GM21360 (cell line): ENCODE measurements at regions not wholly inside any gene's neighbourhood (a gene's known extent, or its start where the extent isn't known, plus 50 kb on each side); places are given as distances from the start of the nearest gene placed in this dataset.

Source experiments
- ATAC-seq: cut with Tn5 transposase; IDR thresholded peaks from one replicate; pipeline ENCODE4 v1.9.1; 2021; ENCODE audit warnings: mild to moderate bottlenecking, moderate library complexity; ENCODE audit not compliant: unreplicated experiment

DNA sequence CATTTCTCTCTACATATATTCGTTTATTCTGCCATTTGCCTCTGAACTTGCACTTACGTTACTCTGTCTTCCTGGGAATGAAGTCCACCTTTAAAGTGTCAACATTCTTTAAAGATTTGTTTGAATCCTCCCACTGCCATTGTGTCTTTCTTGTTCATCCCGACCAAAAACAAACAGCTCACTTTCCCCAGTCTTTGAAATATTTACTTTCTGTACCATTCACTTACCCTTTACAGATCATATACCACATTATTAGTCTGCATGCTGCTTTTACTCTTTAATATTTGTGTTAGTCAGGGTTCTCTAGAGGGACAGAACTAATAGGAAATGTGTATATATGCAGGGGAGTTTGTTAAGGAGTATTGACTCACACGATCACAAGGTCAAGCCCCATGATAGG lies 176.6 kb upstream of the STARD13 start:
- no peak for ATAC-seq

DNA sequence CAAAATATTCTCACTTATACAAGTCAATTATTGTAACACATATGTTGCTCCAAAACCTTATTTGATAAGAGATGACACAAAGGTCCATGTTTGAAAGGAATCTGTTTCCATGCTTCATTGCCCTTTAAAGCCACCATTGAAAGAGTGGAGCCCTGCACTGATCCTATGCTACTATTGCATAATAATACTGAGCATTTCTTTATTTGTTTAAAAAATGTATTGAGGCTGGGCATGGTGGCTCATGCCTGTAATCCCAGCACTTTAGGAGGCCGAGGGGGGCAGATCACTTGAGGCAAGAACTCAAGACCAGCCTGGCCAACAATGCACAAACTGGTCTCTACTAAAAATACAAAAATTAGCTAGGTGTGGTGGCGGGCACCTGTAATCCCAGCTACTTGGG lies 178.8 kb upstream of the STARD13 start:
- no peak for ATAC-seq

DNA sequence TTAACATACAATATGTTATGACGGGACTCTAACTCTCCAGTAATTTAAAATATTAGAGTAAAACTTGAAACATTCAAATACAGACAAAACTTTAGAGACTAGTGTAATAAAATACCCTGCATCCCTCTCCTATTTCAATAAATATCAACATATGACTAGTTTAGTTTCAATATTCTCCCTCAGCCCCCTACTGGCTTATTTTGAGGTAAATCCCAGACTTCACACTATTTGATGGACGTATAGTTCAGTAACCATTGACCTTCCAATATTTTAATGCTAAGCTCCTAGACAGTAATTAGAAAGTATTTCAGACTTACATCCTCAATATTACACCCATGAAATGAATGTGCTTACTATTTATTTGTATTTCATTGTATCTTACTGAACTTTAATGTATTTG lies 180.7 kb upstream of the STARD13 start:
- no peak for ATAC-seq

DNA sequence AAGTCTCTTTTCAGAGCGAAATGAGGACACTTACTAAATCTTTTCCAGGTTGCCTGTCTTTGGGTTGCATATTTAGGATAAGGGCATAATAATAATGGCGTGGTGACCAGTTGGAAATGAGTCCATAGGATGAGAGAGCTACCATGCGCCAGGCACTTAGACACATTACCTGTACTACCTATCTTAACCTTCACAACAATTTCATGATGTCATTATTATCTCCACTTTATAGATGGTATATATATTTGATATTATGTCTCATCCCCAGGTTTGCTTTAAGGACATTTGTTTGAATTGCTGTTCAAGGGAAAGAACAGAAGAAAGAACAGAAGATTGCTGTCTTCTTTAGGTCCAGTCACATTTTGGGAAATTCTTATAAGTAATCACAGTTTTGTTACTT lies 182.0 kb upstream of the STARD13 start:
- no peak for ATAC-seq

DNA sequence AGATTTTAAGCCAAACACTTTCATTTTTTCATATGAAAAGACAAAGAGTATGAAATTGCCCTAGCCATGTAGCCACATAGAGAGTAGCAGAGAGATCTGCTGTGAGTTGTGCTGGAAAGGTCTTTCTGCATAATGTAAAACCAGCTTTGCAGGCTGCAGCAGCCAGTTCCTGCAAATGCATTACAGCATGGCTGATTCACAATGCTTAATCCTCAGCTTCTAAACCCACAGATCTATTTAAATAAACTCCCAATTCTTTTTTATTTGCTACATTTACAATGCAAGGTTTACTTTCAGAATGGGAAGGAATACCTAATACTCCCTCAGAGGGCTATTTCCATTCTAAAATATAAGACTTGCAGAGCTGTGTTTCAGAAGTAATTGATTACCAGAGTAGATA lies 185.6 kb upstream of the STARD13 start:
- no peak for ATAC-seq

DNA sequence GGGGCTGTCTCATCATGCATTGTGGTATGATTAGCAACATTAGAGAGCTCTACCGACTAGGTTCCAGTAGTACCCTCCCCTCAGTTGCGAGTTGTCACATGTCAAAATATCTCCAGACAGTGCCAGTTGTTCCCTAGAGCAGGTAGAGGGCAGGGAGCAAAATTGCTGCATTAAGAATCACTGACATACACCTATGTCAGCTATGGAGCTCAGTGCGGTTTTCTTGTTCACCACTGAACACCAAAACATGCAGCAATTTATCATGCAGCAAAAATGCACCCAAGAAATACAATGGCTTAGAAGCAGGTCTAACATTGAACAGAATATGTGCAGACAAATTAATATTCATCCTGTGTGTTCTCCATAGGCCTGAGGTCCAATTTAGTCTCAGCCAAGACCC lies 186.9 kb upstream of the STARD13 start:
- no peak for ATAC-seq

DNA sequence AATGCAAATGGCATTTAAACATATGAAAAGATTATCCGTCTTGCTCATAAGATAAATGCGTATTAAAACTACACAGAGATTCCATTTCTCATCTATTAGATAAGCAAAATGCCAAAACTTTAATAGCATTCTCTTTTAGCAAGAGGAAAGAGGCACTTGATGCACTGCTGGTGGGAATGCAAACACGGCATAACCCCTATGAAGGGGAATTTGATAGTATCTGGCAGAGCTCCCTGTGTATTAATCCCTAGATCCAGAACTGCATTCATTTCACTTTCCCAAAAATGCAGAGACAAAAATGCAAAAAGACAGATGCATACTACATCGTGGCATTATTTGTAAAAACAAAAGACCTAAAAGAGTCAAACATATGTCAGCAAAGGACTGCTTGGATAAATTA lies 193.6 kb upstream of the STARD13 start:
- ATAC-seq, result no peak

DNA sequence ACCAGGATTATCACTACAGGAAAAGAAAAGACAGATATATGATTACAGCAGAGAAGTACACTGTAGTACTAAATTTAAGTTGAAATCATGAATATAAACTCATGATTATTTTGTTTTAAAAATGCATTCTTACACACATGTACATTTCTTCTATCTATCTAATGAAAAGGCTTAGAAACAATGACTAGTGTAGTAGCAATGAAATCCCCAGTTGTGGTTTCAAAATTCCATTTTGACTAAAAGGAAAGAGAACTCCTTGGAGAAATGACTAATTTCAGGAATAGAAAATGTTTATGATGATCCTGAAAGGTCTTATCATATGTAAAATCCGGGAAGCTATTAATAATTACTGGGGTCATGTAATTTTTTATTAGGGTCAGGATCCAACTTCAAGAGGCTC lies 195.0 kb upstream of the STARD13 start:
- no peak for ATAC-seq

DNA sequence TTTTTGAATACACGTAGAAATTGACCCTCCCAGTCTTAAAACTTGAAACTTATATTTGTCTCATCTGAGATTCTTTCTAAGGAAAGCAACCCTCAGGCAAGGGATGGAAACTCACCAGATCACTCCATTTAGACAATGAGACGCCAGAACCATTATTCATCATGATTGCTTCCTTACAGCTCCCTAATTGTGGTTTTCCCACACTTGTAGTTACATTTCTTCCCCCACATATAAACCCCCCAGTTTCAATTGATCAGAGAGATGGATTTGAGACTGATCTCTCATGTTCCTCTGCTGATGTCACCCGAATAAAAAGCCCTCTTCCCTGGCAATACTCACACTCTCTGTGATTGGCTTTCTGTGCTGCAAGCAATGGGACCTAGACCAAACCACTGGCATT lies 197.9 kb upstream of the STARD13 start:
- ATAC-seq, result no peak

DNA sequence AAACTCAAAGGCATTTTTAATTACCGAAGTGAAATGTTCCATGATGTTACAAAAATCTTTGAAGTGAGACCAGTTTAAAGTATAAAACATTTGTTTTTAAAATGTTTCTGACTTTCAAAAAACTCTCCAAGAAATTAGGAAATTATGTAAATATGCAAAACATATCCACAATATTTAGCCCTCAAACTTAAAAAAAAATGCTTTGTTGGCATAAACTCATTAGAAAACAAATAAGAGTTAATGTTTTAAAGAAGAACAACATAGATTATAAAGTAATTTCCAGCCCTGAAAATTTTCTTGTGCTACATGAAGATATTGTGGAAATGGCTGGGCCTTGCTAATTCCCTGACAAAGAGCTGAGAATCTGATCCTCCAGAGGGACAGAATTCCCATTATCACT lies 199.7 kb upstream of the STARD13 start:
- no peak for ATAC-seq

DNA sequence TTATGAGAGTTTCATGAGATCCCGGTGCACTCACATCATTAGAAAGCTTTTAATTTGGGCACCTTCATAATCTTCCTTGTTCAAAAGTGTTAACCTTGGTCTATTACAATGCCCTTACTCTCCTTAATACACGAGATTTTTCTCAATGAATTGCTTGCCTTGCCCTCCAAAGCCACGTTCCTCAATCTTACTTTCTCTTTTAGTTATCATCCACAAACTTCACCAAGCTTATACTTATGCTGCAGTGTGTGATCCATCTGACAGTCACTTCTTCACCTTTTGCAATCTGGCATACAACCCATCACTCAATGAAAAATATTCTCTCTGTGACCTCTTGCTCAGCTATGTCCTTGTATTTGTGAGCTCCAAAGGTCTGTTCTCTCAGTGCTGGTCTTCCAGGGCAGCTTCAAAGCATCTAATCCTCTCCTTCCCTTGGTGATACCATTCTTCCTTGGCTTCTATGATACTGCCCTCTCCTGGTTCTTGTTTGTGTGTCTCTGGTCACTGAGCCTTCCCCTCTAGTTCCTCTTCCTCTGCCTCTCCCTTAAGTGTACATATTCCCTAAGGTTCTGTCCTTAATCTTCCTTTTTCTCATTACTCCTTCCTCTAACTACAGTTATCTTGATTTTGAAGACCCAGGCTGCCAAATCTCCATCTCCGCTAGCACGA lies 202.2 kb upstream of the STARD13 start:
- ATAC-seq, result peak; percentile 63

DNA sequence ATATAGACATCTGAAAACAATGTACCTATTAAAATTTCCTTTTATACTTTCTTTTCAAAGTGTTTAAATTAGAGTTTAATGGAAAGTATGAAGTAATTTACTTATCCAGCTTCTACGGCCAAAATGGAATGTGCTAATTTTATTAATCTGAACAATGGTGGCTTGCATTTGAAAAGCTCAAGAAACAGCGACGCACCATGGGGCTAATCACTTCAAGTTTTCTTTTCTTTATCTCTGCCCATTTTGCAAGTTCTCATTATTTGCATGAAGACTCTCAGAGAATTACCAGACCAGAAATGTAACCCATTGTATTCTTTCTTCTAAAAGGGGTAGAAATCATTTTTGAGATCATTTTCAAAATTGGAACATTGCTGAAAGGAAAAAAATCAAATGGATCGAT lies 204.0 kb upstream of the STARD13 start:
- ATAC-seq, result no peak

DNA sequence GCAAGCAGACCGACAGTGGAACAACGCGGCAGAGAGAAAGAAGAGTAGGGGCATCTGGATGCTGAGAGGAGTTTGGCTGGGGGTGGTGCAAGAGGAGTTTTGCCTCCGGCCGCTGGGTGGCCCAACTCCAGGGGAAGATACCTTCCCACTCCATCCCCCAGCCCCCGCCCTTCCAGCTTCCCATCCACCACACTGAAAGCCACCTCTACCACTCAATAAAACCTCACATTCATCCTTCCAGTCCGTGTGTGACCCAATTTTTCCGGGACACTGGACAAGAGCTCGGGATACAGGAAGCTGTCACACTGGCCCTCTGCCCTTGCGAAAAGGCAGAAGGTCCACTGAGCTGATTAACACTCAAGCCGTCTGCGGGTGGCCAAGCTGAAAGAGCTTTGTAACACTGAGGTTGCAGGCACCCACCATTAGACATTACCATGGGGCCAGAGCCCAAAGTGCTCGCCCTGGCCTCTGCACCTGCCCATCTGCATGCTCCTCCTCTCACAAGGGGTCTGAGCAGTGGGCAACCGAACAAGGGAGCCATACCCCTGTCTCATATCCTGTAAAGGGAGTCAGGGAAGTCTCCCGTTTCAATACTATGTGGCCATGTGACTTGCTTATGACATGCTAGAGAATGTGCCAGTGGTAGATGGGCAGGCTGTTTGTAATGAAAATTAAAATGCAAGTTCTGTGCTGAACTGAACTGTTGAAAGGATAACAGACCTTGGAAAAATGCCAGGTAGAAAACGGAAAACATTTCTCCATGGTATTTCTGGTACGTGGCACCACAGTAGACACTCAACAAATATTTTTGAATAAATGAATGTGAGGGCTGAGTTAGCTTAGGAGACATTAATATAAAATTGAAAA lies 205.1 kb upstream of the STARD13 start:
- no peak for ATAC-seq

DNA sequence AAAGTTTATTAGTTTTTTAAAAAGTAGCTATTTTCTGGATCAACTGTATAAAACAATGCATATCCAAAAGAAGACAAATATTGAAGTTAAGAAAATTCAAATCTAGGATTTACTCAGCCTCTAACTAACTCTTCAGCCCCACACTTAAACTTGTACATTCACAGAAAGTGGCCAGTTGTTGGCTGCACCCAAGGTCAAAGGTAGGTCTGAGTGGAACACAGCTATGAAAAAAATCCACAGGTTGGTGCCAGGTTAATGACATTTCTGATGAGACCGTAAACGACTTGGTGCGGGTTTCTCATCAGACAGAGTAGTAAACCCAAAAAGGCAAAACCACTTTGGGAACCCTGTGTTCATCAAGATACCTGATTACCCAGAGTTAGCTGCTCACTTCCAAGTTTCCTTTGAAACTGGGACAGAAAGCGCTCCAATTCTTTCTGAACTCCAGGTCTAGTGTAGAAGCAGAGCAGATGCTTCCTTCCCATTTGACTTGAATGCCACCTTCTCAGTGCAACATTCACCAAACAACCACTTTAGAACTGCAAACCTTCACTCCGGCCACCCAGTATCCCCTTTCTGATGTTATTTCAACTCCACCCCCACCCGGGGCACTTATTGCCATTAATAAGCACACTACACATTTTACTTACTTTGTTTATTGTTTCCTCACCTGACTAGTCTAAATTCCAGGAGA lies 208.3 kb upstream of the STARD13 start:
- no peak for ATAC-seq

DNA sequence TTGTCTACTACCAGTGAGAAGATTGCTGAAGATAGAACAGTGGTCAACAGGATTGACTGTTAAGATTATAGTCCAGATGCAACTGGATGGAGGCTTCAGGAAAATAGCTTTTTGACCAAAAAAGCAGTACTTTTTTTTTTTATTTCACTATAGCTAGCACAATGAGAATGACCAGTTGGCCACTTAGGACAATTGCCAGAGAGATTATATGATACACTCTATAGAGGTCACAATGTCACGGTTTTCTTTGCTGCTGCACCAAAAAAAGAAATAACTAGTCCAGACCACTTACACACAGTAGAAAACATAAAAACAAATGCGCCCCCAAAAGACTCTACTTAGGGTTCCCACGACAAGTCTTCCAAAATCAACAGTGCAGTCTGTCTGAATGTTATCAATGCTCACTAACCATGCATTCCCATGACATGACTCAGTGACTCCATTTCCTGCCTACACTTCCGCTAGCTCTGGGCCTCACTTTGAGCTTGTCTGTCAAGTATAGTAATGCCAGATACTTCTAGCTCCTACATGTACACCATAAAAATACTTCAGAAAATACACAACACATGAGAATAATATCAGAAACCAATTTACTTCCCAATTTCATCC lies 209.1 kb upstream of the STARD13 start:
- ATAC-seq, result no peak

DNA sequence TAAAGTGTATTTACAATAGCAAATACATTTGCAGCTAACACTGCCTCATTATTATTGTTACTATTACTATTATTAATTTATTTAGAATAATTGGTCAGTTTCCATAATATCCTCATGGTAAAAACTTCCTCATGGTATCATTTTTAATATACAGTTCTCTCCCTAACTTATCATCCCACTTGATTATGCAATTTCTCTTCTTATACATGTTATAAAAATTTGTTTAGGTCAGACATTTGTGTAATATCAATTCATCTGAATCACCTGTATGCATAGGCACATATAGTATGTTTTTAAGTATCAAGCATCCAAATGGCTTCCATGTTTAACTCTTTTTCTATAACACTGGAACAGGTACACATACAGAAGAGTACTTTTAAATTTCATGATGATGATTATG lies 210.8 kb upstream of the STARD13 start:
- no peak for ATAC-seq

DNA sequence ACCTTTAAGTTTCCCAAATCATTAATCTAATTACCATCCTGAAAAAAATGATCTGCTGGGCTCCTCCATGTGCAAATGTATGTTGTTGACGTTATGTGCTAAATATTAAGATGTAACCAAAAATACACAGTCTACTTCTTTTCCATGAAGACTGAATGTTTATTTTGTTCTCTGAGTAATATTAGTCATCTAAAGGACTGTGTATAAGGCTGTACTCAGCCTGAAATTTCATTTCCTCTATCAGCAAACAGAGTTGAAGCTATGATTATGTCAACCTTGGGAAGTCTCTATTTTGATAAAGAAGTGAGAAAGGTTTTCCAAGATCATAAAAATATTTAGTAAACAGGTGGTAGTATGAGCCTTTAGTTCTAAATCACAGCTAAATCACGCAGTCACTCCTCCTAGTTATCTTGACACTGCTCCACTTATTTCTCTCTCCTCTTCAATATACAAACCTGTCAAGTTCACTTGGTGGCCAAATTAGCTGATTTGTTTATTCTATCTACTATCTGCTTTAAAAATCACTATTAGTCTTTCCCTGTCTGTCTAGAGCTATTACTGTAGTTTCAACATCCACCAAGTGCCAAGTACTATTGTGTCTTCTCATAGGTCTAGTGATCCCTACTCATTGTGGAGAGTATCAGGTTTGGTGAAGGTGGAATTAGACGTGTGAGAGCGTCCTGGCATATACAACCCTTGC lies 211.7 kb upstream of the STARD13 start:
- no peak for ATAC-seq

DNA sequence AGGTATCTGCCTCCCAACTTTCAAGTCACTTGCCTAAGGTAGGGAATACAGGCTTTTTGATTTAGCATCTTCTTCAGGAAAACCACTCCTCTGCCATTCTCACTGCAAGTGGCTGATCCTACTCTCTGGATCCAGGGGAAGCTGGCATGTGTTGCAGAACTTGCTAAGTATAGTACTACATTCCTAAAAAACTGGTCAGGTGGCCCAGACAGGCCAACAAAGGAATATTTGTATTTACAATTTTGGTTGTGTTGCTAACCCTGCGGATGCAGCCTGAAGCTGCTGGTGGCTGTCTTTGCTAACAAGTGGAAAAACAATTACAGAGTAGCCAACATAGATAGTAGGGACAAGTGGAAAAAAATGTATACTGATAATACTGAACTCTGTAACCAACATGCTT lies 222.5 kb upstream of the STARD13 start:
- no peak for ATAC-seq

DNA sequence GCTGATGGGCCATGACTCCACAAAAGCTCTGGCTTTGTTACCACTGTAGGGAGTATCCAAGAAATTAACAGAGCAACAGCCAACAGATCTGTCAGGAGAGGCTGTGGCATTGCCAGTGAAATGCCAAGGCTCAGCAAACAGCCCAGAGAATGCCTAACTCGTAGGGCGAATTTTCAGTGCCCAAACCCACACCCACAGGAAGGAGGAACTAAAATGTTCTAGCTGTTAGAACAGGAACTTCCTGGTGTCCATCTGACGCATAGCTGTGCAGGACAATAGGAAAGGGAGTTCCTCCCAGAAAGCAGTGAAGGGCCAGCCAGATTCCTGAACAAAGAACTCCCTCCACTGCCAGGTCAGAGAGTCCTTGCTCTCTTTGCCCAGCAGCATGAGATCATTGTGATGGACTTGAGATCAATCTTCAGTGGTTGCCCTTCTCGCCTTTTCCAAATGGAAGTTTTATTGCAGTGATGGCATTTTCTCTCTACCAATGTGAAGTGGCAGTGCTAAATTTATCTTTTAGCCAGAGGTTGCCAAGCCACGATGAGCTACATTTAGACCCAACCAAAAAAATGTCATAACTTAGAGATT lies 224.2 kb upstream of the STARD13 start:
- ATAC-seq, result no peak

DNA sequence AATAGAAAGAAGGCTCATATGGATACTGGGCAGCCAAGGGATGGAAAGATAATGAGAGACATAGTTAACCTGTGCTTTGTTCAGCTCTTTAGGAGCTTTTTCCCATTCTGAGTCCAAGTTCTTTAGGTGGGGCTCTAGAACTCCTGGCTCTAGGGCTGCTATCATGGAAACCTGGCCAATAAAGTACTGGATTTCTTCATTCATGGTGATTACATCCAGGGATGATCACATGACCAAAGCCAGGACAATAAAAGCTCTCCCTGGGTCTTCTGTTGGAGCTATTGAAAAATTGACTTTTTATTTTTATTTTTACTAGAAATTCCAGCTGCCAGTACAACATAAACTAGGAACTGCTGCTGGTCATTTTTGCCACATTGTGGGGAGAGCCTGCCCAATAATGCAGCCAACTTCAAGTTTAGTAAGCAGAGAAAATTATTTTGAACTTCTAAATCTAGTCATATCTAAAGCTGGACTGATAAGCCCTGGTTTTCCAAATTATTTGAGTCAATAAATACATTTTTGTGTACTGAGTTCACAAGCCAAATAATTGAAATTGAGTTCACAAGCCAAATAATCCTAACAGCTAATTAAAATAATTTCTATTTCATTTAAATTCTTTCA lies 224.9 kb upstream of the STARD13 start:
- ATAC-seq, result no peak
